Liver (tissue), 8 donors: ENCODE measurements at regions not wholly inside any gene's neighbourhood (a gene's known extent, or its start where the extent isn't known, plus 50 kb on each side); places are given as distances from the start of the nearest gene placed in this dataset.

Experiments
- DNase-seq: peaks from one replicate; pipeline ENCODE4 v3.0.0-alpha.2; 2017; ENCODE audit warnings: low spot score
- H3K27ac ChIP-seq, 2 donors: one replicate each; pipeline ENCODE4 v1.7.0; 2013; ENCODE audit warnings: inconsistent platforms in 2 of 2, low read length in 2 of 2, control low read depth in 1 of 2, low read depth in 1 of 2, mild to moderate bottlenecking in 1 of 2
- H3K27me3 ChIP-seq, 4 donors: one replicate each; pipeline versions ENCODE4 v1.6.1 to v1.7.0; 2013; ENCODE audit warnings: low read length in 3 of 4, inconsistent platforms in 1 of 4, mild to moderate bottlenecking in 1 of 4, moderate library complexity in 1 of 4; ENCODE audit not compliant: control insufficient read depth in 4 of 4, insufficient read depth in 4 of 4
- H3K36me3 ChIP-seq, 4 donors: one replicate each; pipeline versions ENCODE4 v1.6.1 to v1.7.0; 2013; ENCODE audit warnings: low read length in 3 of 4, mild to moderate bottlenecking in 3 of 4, low read depth in 1 of 4, moderate library complexity in 1 of 4; ENCODE audit not compliant: control insufficient read depth in 4 of 4, insufficient read depth in 3 of 4
- H3K4me1 ChIP-seq, 4 donors: one replicate each; pipeline versions ENCODE4 v1.6.1 to v1.7.0; 2013; ENCODE audit warnings: low read length in 3 of 4, mild to moderate bottlenecking in 3 of 4, moderate library complexity in 1 of 4; ENCODE audit not compliant: control insufficient read depth in 4 of 4, insufficient read depth in 4 of 4
- H3K4me3 ChIP-seq, 3 donors: one replicate each; pipeline versions ENCODE4 v1.6.1 to v1.7.0; 2013; ENCODE audit warnings: low read length in 3 of 3, control low read depth in 1 of 3, low read depth in 1 of 3, mild to moderate bottlenecking in 1 of 3
- H3K9ac ChIP-seq, 2 donors: one replicate each; pipeline ENCODE4 v1.7.0; 2013; ENCODE audit warnings: low read length in 2 of 2, mild to moderate bottlenecking in 2 of 2, moderate library complexity in 2 of 2, control low read depth in 1 of 2, low read depth in 1 of 2
- H3K9me3 ChIP-seq, 4 donors: one replicate each; pipeline versions ENCODE4 v1.6.1 to v1.7.0; 2013; ENCODE audit warnings: low read length in 3 of 4; ENCODE audit not compliant: control insufficient read depth in 4 of 4
- ATF3 ChIP-seq: IDR thresholded peaks from 2 replicates; pipeline ENCODE4 v1.6.1; 2016; ENCODE audit warnings: antibody characterized with exemption
- CTCF ChIP-seq: fragments of 150-350 bp; IDR thresholded peaks from 2 replicates; pipeline ENCODE4 v1.5.1; 2017; ENCODE audit warnings: improper control_type of control experiment, low read depth, low read length; ENCODE audit not compliant: missing input control
- EGR1 ChIP-seq, 2 donors: IDR thresholded peaks; 2 replicates each; pipeline ENCODE4 v1.6.1; 2016 to 2018; ENCODE audit warnings: antibody characterized with exemption in 2 of 2, low read depth in 2 of 2
- FOXA1 ChIP-seq: IDR thresholded peaks from 2 replicates; pipeline ENCODE4 v1.6.1; 2016; ENCODE audit warnings: antibody characterized with exemption
- FOXA2 ChIP-seq: IDR thresholded peaks from 2 replicates; pipeline ENCODE4 v1.6.1; 2016; ENCODE audit warnings: antibody characterized with exemption
- GABPA ChIP-seq, 2 donors: IDR thresholded peaks in 1 of 2; conservative IDR thresholded peaks in 1 of 2; 2 replicates each; pipeline ENCODE4 v1.6.1; 2016; ENCODE audit warnings: antibody characterized with exemption in 2 of 2, mild to moderate bottlenecking in 1 of 2, moderate library complexity in 1 of 2
- HNF4A ChIP-seq, 2 donors: conservative IDR thresholded peaks; 2 replicates each; pipeline ENCODE4 v1.6.1; 2016; ENCODE audit warnings: antibody characterized with exemption in 2 of 2, mild to moderate bottlenecking in 2 of 2
- HNF4G ChIP-seq: IDR thresholded peaks from 2 replicates; pipeline ENCODE4 v1.6.1; 2016; ENCODE audit warnings: antibody characterized with exemption
- JUND ChIP-seq, 2 donors: IDR thresholded peaks; 2 replicates each; pipeline ENCODE4 v1.6.1; 2016; ENCODE audit warnings: antibody characterized with exemption in 2 of 2
- MAX ChIP-seq: IDR thresholded peaks from 2 replicates; pipeline ENCODE4 v1.6.1; 2016; ENCODE audit warnings: antibody characterized with exemption
- NR2F2 ChIP-seq: IDR thresholded peaks from 2 replicates; pipeline ENCODE4 v1.6.1; 2016; ENCODE audit warnings: antibody characterized with exemption
- RAD21 ChIP-seq, 2 donors: IDR thresholded peaks; 2 replicates each; pipeline ENCODE4 v1.6.1; 2016; ENCODE audit warnings: antibody characterized with exemption in 2 of 2, mild to moderate bottlenecking in 2 of 2
- REST ChIP-seq: IDR thresholded peaks from 2 replicates; pipeline ENCODE4 v1.6.1; 2016; ENCODE audit warnings: antibody characterized with exemption, mild to moderate bottlenecking
- RXRA ChIP-seq, 2 donors: IDR thresholded peaks; 2 replicates each; pipeline ENCODE4 v1.6.1; 2017 to 2018; ENCODE audit warnings: antibody characterized with exemption in 2 of 2, mild to moderate bottlenecking in 1 of 2
- SP1 ChIP-seq: IDR thresholded peaks from 2 replicates; pipeline ENCODE4 v1.6.1; 2018; ENCODE audit warnings: antibody characterized with exemption, mild to moderate bottlenecking
- TAF1 ChIP-seq: conservative IDR thresholded peaks from 2 replicates; pipeline ENCODE4 v1.6.1; 2016; ENCODE audit warnings: antibody characterized with exemption, mild to moderate bottlenecking
- YY1 ChIP-seq: IDR thresholded peaks from 2 replicates; pipeline ENCODE4 v1.6.1; 2016; ENCODE audit warnings: antibody characterized with exemption, mild to moderate bottlenecking
- ZBTB33 ChIP-seq: IDR thresholded peaks from 2 replicates; pipeline ENCODE4 v1.6.1; 2016; ENCODE audit warnings: antibody characterized with exemption
- WGBS: extraction: QIAGEN DNeasy Blood & Tissue Kit; methylation state at CpG from one replicate; pipeline ENCODE4 v1.1.7; 2013; 5-methylcytosine and 5-hydroxymethylcytosine counted together
- donor health status: healthy.
- donor health status: healthy.
- donor health status: healthy.
- donor health status: healthy.
- donor health status: healthy.

- no peak overlapping the region for H3K9ac ChIP-seq
- WGBS: 90% methylated on average over 5 of the region's 5 CpGs
- no peaks in the 10 kb centered on the region for H3K36me3 ChIP-seq
- TF ChIP-seq FOXA2 (no peak), RAD21 (IDR thresholded peaks at IDR 0.05) (no peak), MAX (no peak), YY1 (no peak), HNF4G (no peak), TAF1 (no peak), FOXA1 (no peak), GABPA (IDR thresholded peaks at IDR 0.05 in 1 of 2, conservative IDR thresholded peaks at IDR 0.05 in 1 of 2) (no peak)
- H3K27me3 ChIP-seq: peaks cover 0 to 3% (median 0%) of the 10 kb centered on the region in 4 donors
- H3K4me1 ChIP-seq: no peaks in the 10 kb centered on the region
- H3K9me3 ChIP-seq: no peaks in the 10 kb centered on the region
- H3K27ac ChIP-seq: no peak overlapping the region
- DNase-seq: no peak
- H3K4me3 ChIP-seq: no peak overlapping the region
These were observed 67.0 kb upstream of the ARHGEF3 start for GRCh38 chr3:56868706-56869105.

GRCh38 chr3:56867671-56868070 is 65.9 kb upstream of the ARHGEF3 start:
- Histone ChIP-seq H3K27ac (no peak overlapping the region), H3K9ac (no peak overlapping the region), H3K4me1 (no peaks in the 10 kb centered on the region), H3K36me3 (no peaks in the 10 kb centered on the region), H3K9me3 (no peaks in the 10 kb centered on the region), H3K4me3 (no peak overlapping the region), H3K27me3 (peaks cover 0 to 3% (median 0%) of the 10 kb centered on the region in 4 donors)
- DNase-seq: no peak
- TF ChIP-seq RAD21 (IDR thresholded peaks at IDR 0.05) (no peak), EGR1 (IDR thresholded peaks at IDR 0.05; ENCODE audit: low read depth in 2 of 2) (no peak), YY1 (no peak), FOXA2 (no peak), RXRA (IDR thresholded peaks at IDR 0.05) (no peak), SP1 (no peak), GABPA (IDR thresholded peaks at IDR 0.05 in 1 of 2, conservative IDR thresholded peaks at IDR 0.05 in 1 of 2) (no peak), TAF1 (no peak), NR2F2 (no peak), ZBTB33 (no peak), CTCF (no peak), HNF4G (no peak), FOXA1 (no peak), ATF3 (no peak), MAX (no peak), HNF4A (conservative IDR thresholded peaks at IDR 0.05) (no peak), REST (no peak), JUND (IDR thresholded peaks at IDR 0.05) (no peak)
- WGBS: 89% methylated on average over 4 of the region's 4 CpGs
